Anterior cingulate cortex (tissue), 58 donors: ENCODE measurements at regions not wholly inside any gene's neighbourhood (a gene's known extent, or its start where the extent isn't known, plus 50 kb on each side); places are given as distances from the start of the nearest gene placed in this dataset.
"Not testable (repeated sequence)": the region's sequence is repeated elsewhere in the genome, so short reads cannot be mapped to it uniquely, and the experiment has no call there.

ENCODE experiments used
- DNase-seq, 58 donors: peaks; one replicate each; lab custom pipeline; 2025; lab: John Stamatoyannopoulos, UW

GRCh38 chrX:28205905-28206304, 224.7 kb upstream of the DCAF8L1 start:
- DNase-seq: no peak

GRCh38 chrX:28205126-28205525, 223.9 kb upstream of the DCAF8L1 start:
- no peak for DNase-seq

- DNase-seq: no peak
These were observed 207.8 kb upstream of the DCAF8L1 start for GRCh38 chrX:28189011-28189410.

GRCh38 chrX:28188526-28188925, 207.3 kb upstream of the DCAF8L1 start:
- DNase-seq: no peak

GRCh38 chrX:28180096-28180495, 198.8 kb upstream of the DCAF8L1 start:
- no peak for DNase-seq

GRCh38 chrX:28178206-28178605, 197.0 kb upstream of the DCAF8L1 start:
- DNase-seq: no peak

GRCh38 chrX:28177202-28177601, 196.0 kb upstream of the DCAF8L1 start:
- DNase-seq: no peak

- DNase-seq: no peak
These were observed 189.5 kb upstream of the DCAF8L1 start for GRCh38 chrX:28170713-28171112.

- DNase-seq: no peak
These were observed 176.9 kb upstream of the DCAF8L1 start for GRCh38 chrX:28158019-28158777.

GRCh38 chrX:28152263-28152662, 171.0 kb upstream of the DCAF8L1 start:
- DNase-seq: not testable (repeated sequence)

- no peak for DNase-seq
These were observed 154.3 kb upstream of the DCAF8L1 start for GRCh38 chrX:28135378-28136047.

- DNase-seq: no peak
These were observed 152.5 kb upstream of the DCAF8L1 start for GRCh38 chrX:28133763-28134162.

- DNase-seq: no peak
These were observed 146.4 kb upstream of the DCAF8L1 start for GRCh38 chrX:28127662-28128061.

- no peak for DNase-seq
These were observed 145.6 kb upstream of the DCAF8L1 start for GRCh38 chrX:28126886-28127285.

- DNase-seq: no peak
These were observed 143.2 kb upstream of the DCAF8L1 start for GRCh38 chrX:28124416-28124815.

GRCh38 chrX:28120580-28121245, 139.5 kb upstream of the DCAF8L1 start:
- not testable (repeated sequence) for DNase-seq

- DNase-seq: no peak
These were observed 138.8 kb upstream of the DCAF8L1 start for GRCh38 chrX:28120072-28120471.

GRCh38 chrX:28108186-28108945, 127.1 kb upstream of the DCAF8L1 start:
- DNase-seq: no peak

- peak in 1 of 58 donors; percentile 0 for DNase-seq
These were observed 117.9 kb upstream of the DCAF8L1 start for GRCh38 chrX:28099166-28099565.

- DNase-seq: no peak
These were observed 104.4 kb upstream of the DCAF8L1 start for GRCh38 chrX:28085653-28086052.

GRCh38 chrX:28058901-28059300, 77.7 kb upstream of the DCAF8L1 start:
- DNase-seq: peak in 3 of 58 donors; percentile 0 to 2 (median 1)
